GOT3 (cell line): ENCODE measurements at regions not wholly inside any gene's neighbourhood (a gene's known extent, or its start where the extent isn't known, plus 50 kb on each side); places are given as distances from the start of the nearest gene placed in this dataset.
A peak's percentile ranks its signal among the peaks of the same experiment; 100 is the strongest.
"Not testable (repeated sequence)": the region's sequence is repeated elsewhere in the genome, so short reads cannot be mapped to it uniquely, and the experiment has no call there.

ENCODE experiments used
- DNase-seq: peaks from one replicate; lab custom pipeline; 2025; ENCODE audit warnings: mixed read lengths; lab: John Stamatoyannopoulos, UW

DNA sequence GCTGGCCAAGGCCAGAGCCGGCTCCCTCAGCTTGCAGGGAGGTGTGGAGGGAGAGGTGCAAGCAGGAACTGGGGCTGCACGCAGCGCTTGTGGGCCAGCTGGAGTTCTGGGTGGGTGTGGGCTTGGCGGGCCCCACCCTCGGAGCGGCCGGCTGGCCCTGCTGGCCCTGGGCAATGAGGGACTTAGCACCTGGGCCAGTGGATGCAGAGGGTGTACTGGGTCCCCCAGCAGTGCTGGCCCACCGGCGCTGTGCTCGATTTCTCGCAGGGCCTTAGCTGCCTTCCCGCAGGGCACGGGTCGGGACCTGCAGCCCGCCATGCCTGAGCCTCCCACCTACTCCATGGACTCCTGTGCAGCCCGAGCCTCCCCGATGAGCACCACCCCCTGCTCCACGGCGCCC is 115.6 kb upstream of the MARK1 start:
- DNase-seq = not testable (repeated sequence)

GRCh38 chr1:220410611-220411010 is 117.3 kb upstream of the MARK1 start:
- no peak for DNase-seq

DNA sequence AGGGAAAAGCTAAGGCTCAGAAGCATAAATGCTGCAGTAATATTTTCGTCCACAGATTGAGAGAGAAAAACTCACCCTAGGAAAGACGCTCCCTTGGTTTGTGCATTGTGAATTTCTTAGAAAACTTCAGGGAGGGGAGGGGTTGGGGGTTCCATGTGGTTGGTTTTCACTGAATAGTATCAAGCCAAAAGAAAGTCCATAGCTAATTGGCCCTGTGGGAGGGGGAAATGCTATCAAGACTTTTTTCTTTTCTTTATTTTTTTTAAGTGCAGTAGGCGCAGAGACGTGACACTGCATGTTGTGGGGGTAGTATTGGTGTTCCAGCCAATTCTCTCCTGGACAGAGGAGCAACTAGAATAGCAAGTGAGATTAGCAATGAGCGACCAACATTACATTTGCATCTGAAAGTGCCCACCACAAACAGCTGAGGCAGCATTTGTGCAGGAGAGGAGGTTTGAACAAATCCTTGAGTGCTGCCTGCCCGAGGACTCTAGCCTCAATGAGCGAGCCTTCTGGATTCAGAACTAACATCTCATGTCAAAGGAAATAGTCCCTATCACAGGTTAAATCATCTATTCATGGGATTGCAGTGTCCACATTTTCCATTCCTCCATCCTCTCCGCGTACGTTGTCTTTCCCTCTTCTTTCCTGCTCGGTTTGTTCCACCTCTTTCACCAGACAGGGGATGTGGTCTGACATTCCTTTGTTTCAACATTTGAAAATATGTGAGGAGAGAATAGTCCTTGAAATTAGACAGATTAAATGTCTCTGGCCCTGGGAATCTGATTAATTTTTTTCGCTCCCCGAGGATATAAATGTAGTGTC is 118.0 kb upstream of the MARK1 start:
- no peak for DNase-seq

- no peak for DNase-seq
Observed at GRCh38 chr1:220407191-220407590, 120.7 kb upstream of the MARK1 start.

GRCh38 chr1:220398238-220398637 is 126.0 kb upstream of the RAB3GAP2 start:
- no peak for DNase-seq

- DNase-seq = no peak
Observed at GRCh38 chr1:220391491-220391890, 119.2 kb upstream of the RAB3GAP2 start.

GRCh38 chr1:220389634-220390033 is 117.4 kb upstream of the RAB3GAP2 start:
- no peak for DNase-seq

DNA sequence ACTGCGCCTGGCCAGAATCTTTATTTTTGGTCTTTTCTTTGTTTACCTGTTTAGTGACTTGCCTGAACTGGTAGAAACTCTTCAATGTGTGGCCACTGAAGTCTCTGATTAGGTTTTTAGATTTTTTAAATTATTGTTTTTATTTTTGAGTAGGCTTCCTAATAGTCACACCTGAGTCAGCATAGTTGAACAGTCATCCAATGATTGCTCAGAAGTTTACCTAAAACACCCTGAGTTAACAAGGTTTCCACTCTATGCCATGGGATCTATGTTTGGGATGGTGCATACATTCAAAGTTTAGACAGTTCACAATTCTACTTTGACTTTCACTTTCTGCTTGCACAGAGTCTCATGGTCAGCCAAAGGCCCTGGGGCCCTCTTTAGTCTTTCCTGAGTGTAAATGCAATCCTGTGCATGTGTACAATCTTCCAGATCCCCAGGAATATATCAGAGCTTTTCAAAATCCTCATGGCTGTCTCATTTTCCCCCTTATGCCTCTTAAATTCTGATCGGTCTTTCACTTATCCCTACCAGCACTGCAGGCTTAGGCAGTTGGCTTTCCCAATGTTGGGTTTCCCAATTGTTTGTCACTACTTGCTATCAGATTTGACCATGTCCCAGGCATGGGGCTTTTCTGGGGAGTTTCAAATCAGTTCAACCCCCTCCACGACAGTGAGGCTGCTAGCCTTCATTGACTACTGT is 114.4 kb upstream of the RAB3GAP2 start:
- no peak for DNase-seq

GRCh38 chr1:220385158-220385557 is 112.9 kb upstream of the RAB3GAP2 start:
- no peak for DNase-seq

- no peak for DNase-seq
Observed at GRCh38 chr1:220382994-220383393, 110.7 kb upstream of the RAB3GAP2 start.

- DNase-seq = no peak
Observed at GRCh38 chr1:220380885-220381284, 108.6 kb upstream of the RAB3GAP2 start.

DNA sequence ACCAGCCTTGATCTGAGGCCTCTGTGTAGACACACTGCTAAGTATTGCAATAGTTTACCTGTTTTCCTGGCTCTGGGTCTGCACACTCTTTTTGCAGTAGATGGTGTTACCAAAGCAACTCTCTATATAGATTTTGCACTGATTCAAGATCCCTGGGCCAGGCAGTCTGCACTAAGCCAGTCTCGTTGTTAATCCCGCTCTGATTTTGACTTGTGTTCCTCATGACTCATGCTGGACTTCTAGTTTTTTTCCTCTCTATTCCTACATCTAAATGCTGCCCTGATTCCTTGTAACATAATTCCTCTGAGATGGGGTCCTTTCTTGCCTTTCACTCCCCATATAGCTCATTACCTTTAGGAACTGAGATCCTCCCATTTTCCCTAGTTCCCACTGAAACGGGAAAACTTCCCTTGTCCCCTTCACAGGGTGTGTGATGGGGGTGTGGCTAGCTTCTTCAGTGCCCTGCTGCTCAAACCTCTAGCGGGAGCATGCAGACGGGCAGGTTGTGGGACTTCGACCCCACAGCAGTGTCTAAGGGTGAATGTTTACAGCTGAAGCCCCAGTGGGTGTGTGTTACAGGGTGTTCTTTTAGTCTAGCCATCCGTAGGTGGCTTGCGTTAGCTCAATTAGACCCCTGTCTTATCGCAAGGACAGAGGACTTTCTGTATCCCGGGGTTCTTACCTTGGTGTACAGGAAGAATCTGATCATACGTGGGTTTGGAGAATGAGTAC is 106.5 kb upstream of the RAB3GAP2 start:
- no peak for DNase-seq

GRCh38 chr1:220375715-220376114 is 103.5 kb upstream of the RAB3GAP2 start:
- no peak for DNase-seq

- DNase-seq = no peak
Observed at GRCh38 chr1:220374449-220374848, 102.2 kb upstream of the RAB3GAP2 start.

GRCh38 chr1:220372451-220372850 is 100.2 kb upstream of the RAB3GAP2 start:
- no peak for DNase-seq

DNA sequence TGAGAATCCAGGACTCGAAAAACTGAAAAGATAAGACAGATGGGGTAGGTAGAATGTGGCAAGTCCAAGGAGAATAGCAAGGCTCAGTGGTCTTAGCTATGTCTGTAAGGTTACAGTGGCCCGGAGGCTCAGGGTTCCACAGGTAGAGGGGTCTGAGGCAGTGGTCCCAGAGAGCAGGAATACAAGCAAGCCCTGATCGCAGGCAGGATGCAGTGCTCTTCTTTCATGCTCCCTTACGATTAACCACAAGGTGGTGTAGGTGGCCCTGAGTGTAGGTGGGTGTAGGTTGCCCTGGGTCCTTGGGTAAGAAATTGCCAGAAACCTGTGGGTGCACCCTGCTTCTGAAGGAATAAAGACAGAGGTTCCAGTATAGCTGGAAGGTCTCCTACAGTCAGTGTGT is 99.1 kb upstream of the RAB3GAP2 start:
- no peak for DNase-seq

- DNase-seq = peak; percentile 47
Observed at GRCh38 chr1:220370041-220370700, 97.9 kb upstream of the RAB3GAP2 start.

DNA sequence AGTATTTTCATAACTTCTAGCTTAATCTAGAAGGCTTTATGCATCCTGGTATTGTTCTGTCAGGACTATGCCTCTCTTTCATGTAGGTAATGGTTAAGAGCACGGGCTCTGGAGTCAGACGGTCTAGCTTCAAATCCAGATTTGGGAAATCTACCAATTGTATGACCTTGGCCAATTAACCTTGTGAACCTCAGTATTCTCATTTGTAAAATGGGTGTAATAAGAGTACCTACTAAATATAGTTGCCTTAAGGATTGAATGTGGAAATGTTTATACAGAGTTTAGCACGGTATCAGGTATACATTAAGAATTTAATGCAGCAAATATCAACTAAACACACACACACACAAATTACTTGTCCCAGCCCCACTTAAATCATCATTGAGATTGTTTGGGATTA is 97.3 kb upstream of the RAB3GAP2 start:
- DNase-seq = no peak

GRCh38 chr1:220368352-220369265 is 96.4 kb upstream of the RAB3GAP2 start:
- DNase-seq = no peak

GRCh38 chr1:220367833-220368232 is 95.6 kb upstream of the RAB3GAP2 start:
- DNase-seq = no peak

DNA sequence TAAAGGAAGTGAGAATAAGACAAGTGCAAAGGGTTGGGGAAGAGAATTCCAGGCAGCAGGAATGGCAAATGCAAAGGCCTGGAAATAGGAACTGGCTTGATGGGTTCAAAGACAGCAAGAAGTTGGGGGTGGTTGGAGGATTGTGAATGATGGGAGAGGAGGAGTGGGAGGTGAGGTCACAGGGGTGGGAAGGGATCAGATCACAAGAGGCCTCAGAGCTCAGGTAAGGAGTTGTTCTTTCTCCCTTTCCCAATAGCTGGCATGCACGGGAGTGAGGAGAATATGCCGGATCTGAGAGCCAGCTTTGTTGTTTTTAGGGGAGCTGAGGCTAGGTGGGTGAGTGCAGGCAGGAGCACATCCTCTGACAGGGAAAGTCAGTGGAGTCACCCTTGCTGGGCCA is 94.0 kb upstream of the RAB3GAP2 start:
- DNase-seq = no peak
